HEK293T (cell line): ENCODE measurements at regions not wholly inside any gene's neighbourhood (a gene's known extent, or its start where the extent isn't known, plus 50 kb on each side); places are given as distances from the start of the nearest gene placed in this dataset.

Experiments
- BHLHE40 ChIP-seq: fragments of 450-650 bp; IDR thresholded peaks from 2 replicates; pipeline ENCODE4 v1.6.1; 2016; ENCODE audit warnings: mild to moderate bottlenecking, moderate library complexity, borderline replicate concordance
- ELF4 ChIP-seq: fragments of 450-650 bp; IDR thresholded peaks from 2 replicates; pipeline ENCODE4 v1.6.1; 2017; ENCODE audit warnings: antibody characterized with exemption
- FOXK2 ChIP-seq: fragments of 450-650 bp; IDR thresholded peaks from 2 replicates; pipeline ENCODE4 v1.6.1; 2016; ENCODE audit warnings: mild to moderate bottlenecking
- PKNOX1 ChIP-seq: fragments of 450-650 bp; IDR thresholded peaks from 2 replicates; pipeline ENCODE4 v1.6.1; 2016
- SP1 ChIP-seq: fragments of 450-650 bp; IDR thresholded peaks from 2 replicates; pipeline ENCODE4 v1.6.1; 2017
- SUZ12 ChIP-seq: fragments of 450-650 bp; IDR thresholded peaks from 2 replicates; pipeline ENCODE4 v1.6.1; 2016; ENCODE audit warnings: mild to moderate bottlenecking
- TARDBP ChIP-seq: fragments of 450-650 bp; IDR thresholded peaks from 2 replicates; pipeline ENCODE4 v1.6.1; 2016
- ZNF384 ChIP-seq: fragments of 450-650 bp; IDR thresholded peaks from 2 replicates; pipeline ENCODE4 v1.6.1; 2016

- TF ChIP-seq ZNF384 (no peak), ELF4 (no peak), PKNOX1 (no peak), SUZ12 (no peak), FOXK2 (no peak), BHLHE40 (no peak), TARDBP (no peak), SP1 (no peak)
These were observed 88.1 kb upstream of the GADL1 start for GRCh38 chr3:30982416-30983075.
